SK-N-SH treated with all-trans-retinoic acid at 6 μM for 48 hours (cell line): ENCODE measurements at regions not wholly inside any gene's neighbourhood (a gene's known extent, or its start where the extent isn't known, plus 50 kb on each side); places are given as distances from the start of the nearest gene placed in this dataset.

Experiments used
- ESRRG ChIP-seq: fragments of 250-450 bp; sonication (Bioruptor Pico); IDR thresholded peaks from 2 replicates; pipeline ENCODE4 v1.6.1; 2021; ENCODE audit warnings: mild to moderate bottlenecking
- RARB ChIP-seq: fragments of 250-450 bp; sonication (Bioruptor Pico); IDR thresholded peaks from 2 replicates; pipeline ENCODE4 v1.8.0; 2021; ENCODE audit warnings: mild to moderate bottlenecking, moderate library complexity
- SNAI2 ChIP-seq: fragments of 250-450 bp; sonication (Bioruptor Pico); IDR thresholded peaks from 2 replicates; pipeline ENCODE4 v1.5.0; 2020; ENCODE audit warnings: mild to moderate bottlenecking, moderate library complexity
- TF ChIP-seq, protein P1 (sequence below): fragments of 250-450 bp; sonication (Bioruptor Pico); IDR thresholded peaks from 2 replicates; pipeline ENCODE4 v1.8.0; 2021; ENCODE audit warnings: low read depth, mild to moderate bottlenecking, moderate library complexity, borderline replicate concordance

- TF ChIP-seq SNAI2 (CRISPR knock-in tag): no peak
- TF ChIP-seq RARB (CRISPR knock-in tag): no peak
- no peak for TF ChIP-seq ESRRG (CRISPR knock-in tag)
- TF ChIP-seq, protein P1, sequence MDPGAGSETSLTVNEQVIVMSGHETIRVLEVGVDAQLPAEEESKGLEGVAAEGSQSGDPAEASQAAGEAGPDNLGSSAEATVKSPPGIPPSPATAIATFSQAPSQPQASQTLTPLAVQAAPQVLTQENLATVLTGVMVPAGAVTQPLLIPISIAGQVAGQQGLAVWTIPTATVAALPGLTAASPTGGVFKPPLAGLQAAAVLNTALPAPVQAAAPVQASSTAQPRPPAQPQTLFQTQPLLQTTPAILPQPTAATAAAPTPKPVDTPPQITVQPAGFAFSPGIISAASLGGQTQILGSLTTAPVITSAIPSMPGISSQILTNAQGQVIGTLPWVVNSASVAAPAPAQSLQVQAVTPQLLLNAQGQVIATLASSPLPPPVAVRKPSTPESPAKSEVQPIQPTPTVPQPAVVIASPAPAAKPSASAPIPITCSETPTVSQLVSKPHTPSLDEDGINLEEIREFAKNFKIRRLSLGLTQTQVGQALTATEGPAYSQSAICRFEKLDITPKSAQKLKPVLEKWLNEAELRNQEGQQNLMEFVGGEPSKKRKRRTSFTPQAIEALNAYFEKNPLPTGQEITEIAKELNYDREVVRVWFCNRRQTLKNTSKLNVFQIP (CRISPR knock-in tag): no peak
Measured at GRCh38 chr5:123269851-123270250, 153.4 kb downstream of the CEP120 start.
